ENCODE measurements at regions not wholly inside any gene's neighbourhood (a gene's known extent, or its start where the extent isn't known, plus 50 kb on each side); places are given as distances from the start of the nearest gene placed in this dataset.
"Not testable (repeated sequence)": the region's sequence is repeated elsewhere in the genome, so short reads cannot be mapped to it uniquely, and the experiment has no call there.

- ATAC-seq; DNase-seq; in situ Hi-C loops (cut with MboI; ENCODE audit: low sequenced_read_pairs in 4 of 4); H3K27me3 ChIP-seq; H3K36me3 ChIP-seq; H3K9me3 ChIP-seq; intact Hi-C loops (cut with DNase I; ENCODE audit: low total_unique reads); H3K27ac ChIP-seq; H3K4me1 ChIP-seq; H3K4me3 ChIP-seq: not testable (repeated sequence)
Measured at GRCh38 chr2:87318814-87319491, 297.3 kb upstream of the PLGLB1 start.

- in situ Hi-C loops (cut with MboI; ENCODE audit: low sequenced_read_pairs in 4 of 4); DNase-seq; H3K36me3 ChIP-seq; ATAC-seq; H3K4me1 ChIP-seq; H3K4me3 ChIP-seq; H3K27ac ChIP-seq; H3K9me3 ChIP-seq; H3K27me3 ChIP-seq; intact Hi-C loops (cut with DNase I; ENCODE audit: low total_unique reads): not testable (repeated sequence)
Measured at GRCh38 chr2:87319705-87320104, 298.1 kb upstream of the PLGLB1 start.

GRCh38 chr2:87321201-87321600, 299.6 kb upstream of the PLGLB1 start:
- ATAC-seq; H3K4me3 ChIP-seq; in situ Hi-C loops (cut with MboI; ENCODE audit: low sequenced_read_pairs in 4 of 4); H3K4me1 ChIP-seq; H3K9me3 ChIP-seq; intact Hi-C loops (cut with DNase I; ENCODE audit: low total_unique reads); H3K36me3 ChIP-seq; H3K27ac ChIP-seq; DNase-seq; H3K27me3 ChIP-seq: not testable (repeated sequence)

- H3K36me3 ChIP-seq; in situ Hi-C loops (cut with MboI; ENCODE audit: low sequenced_read_pairs in 4 of 4); H3K27ac ChIP-seq; DNase-seq; intact Hi-C loops (cut with DNase I; ENCODE audit: low total_unique reads); H3K27me3 ChIP-seq; H3K4me1 ChIP-seq; H3K4me3 ChIP-seq; ATAC-seq; H3K9me3 ChIP-seq: not testable (repeated sequence)
Measured at GRCh38 chr2:87324335-87325041, 302.8 kb upstream of the PLGLB1 start.

- H3K27me3 ChIP-seq; ATAC-seq; DNase-seq; H3K27ac ChIP-seq; H3K36me3 ChIP-seq; intact Hi-C loops (cut with DNase I; ENCODE audit: low total_unique reads); H3K9me3 ChIP-seq; H3K4me3 ChIP-seq; in situ Hi-C loops (cut with MboI; ENCODE audit: low sequenced_read_pairs in 4 of 4); H3K4me1 ChIP-seq: not testable (repeated sequence)
Measured at GRCh38 chr2:87325042-87325910, 303.6 kb upstream of the PLGLB1 start.

GRCh38 chr2:87325911-87326294, 304.3 kb upstream of the PLGLB1 start:
- in situ Hi-C loops (cut with MboI; ENCODE audit: low sequenced_read_pairs in 4 of 4); H3K36me3 ChIP-seq; H3K27me3 ChIP-seq; intact Hi-C loops (cut with DNase I; ENCODE audit: low total_unique reads); DNase-seq; ATAC-seq; H3K27ac ChIP-seq; H3K9me3 ChIP-seq; H3K4me1 ChIP-seq; H3K4me3 ChIP-seq: not testable (repeated sequence)

GRCh38 chr2:87326754-87327153, 305.1 kb upstream of the PLGLB1 start:
- DNase-seq; intact Hi-C loops (cut with DNase I; ENCODE audit: low total_unique reads); H3K4me3 ChIP-seq; in situ Hi-C loops (cut with MboI; ENCODE audit: low sequenced_read_pairs in 4 of 4); H3K36me3 ChIP-seq; H3K27ac ChIP-seq; ATAC-seq; H3K4me1 ChIP-seq; H3K9me3 ChIP-seq; H3K27me3 ChIP-seq: not testable (repeated sequence)

- DNase-seq; H3K27me3 ChIP-seq; H3K4me3 ChIP-seq; ATAC-seq; H3K27ac ChIP-seq; H3K4me1 ChIP-seq; H3K9me3 ChIP-seq; in situ Hi-C loops (cut with MboI; ENCODE audit: low sequenced_read_pairs in 4 of 4); intact Hi-C loops (cut with DNase I; ENCODE audit: low total_unique reads); H3K36me3 ChIP-seq: not testable (repeated sequence)
Measured at GRCh38 chr2:87327648-87328371, 306.2 kb upstream of the PLGLB1 start.

GRCh38 chr2:87329529-87329928, 307.9 kb upstream of the PLGLB1 start:
- in situ Hi-C loops (cut with MboI; ENCODE audit: low sequenced_read_pairs in 4 of 4); DNase-seq; H3K4me3 ChIP-seq; ATAC-seq; H3K4me1 ChIP-seq; H3K27ac ChIP-seq; H3K27me3 ChIP-seq; H3K9me3 ChIP-seq; intact Hi-C loops (cut with DNase I; ENCODE audit: low total_unique reads); H3K36me3 ChIP-seq: not testable (repeated sequence)

GRCh38 chr2:87330486-87330885, 308.8 kb upstream of the PLGLB1 start:
- H3K27me3 ChIP-seq; in situ Hi-C loops (cut with MboI; ENCODE audit: low sequenced_read_pairs in 4 of 4); H3K4me3 ChIP-seq; H3K4me1 ChIP-seq; intact Hi-C loops (cut with DNase I; ENCODE audit: low total_unique reads); H3K36me3 ChIP-seq; H3K9me3 ChIP-seq; DNase-seq; H3K27ac ChIP-seq: not testable (repeated sequence)
- ATAC-seq: peak in 1 of 2 donors; percentile 23

- peak in 1 of 2 donors; percentile 69 for ATAC-seq
Measured at GRCh38 chr2:87331940-87332583, 310.4 kb upstream of the PLGLB1 start.

More at GRCh38 chr2:87331940-87332583, 310.4 kb upstream of the PLGLB1 start:
- DNase-seq; H3K4me3 ChIP-seq; H3K27me3 ChIP-seq; H3K9me3 ChIP-seq; H3K27ac ChIP-seq; in situ Hi-C loops (cut with MboI; ENCODE audit: low sequenced_read_pairs in 4 of 4); H3K36me3 ChIP-seq; H3K4me1 ChIP-seq; intact Hi-C loops (cut with DNase I; ENCODE audit: low total_unique reads): not testable (repeated sequence)
